Activated CD8-positive, alpha-beta T cell treated with anti-CD3 and anti-CD28 coated beads for 36 hours (primary cell): ENCODE measurements at regions not wholly inside any gene's neighbourhood (a gene's known extent, or its start where the extent isn't known, plus 50 kb on each side); places are given as distances from the start of the nearest gene placed in this dataset.

Experiments used
- ATAC-seq: fragments of 200-7000 bp; cut with Tn5 transposase; one replicate; pipeline ENCODE4 v1.10.0; 2021; ENCODE audit warnings: mild to moderate bottlenecking, moderate library complexity
- CTCF ChIA-PET: fragments of 350-600 bp; sonication (Branson Sonifier 250); formaldehyde crosslinking; loops from one replicate; lab custom pipeline; 2021; ENCODE audit warnings: antibody characterized with exemption; lab: Charles Lee
- POLR2A ChIA-PET: fragments of 350-600 bp; sonication (Branson Sonifier 250); formaldehyde crosslinking; loops from one replicate; lab custom pipeline; 2021; ENCODE audit warnings: antibody characterized with exemption; lab: Charles Lee
- DNase-seq: peaks from one replicate; pipeline ENCODE4 v3.0.0-alpha.2; 2020
- H3K27ac Mint-ChIP-seq: one replicate; pipeline ENCODE4 v1.8.0; 2021; ENCODE audit warnings: mild to moderate bottlenecking, mixed read lengths
- H3K27me3 Mint-ChIP-seq: one replicate; pipeline ENCODE4 v1.8.0; 2021; ENCODE audit warnings: mixed read lengths
- H3K36me3 Mint-ChIP-seq: one replicate; pipeline ENCODE4 v1.8.0; 2021; ENCODE audit warnings: low read depth, mixed read lengths
- H3K4me1 Mint-ChIP-seq: one replicate; pipeline ENCODE4 v1.8.0; 2021; ENCODE audit warnings: low read depth, mixed read lengths
- H3K4me3 Mint-ChIP-seq: one replicate; pipeline ENCODE4 v1.8.0; 2021; ENCODE audit warnings: mild to moderate bottlenecking, moderate library complexity, mixed read lengths
- H3K9me3 Mint-ChIP-seq: one replicate; pipeline ENCODE4 v1.8.0; 2021; ENCODE audit warnings: mixed read lengths
- CTCF ChIP-seq: fragments of 200-600 bp; IDR thresholded peaks from one replicate; pipeline ENCODE4 v1.8.0; 2022; ENCODE audit warnings: antibody characterized with exemption, mild to moderate bottlenecking
- intact Hi-C: fragments of 100-400 bp; cut with micrococcal nuclease; formaldehyde crosslinking; loops from one replicate; pipeline ENCODE4 v1.10.0; 2022

- DNase-seq (no peak), ATAC-seq (no peak)
- no peak for TF ChIP-seq CTCF
- Mint-ChIP-seq H3K4me3 (no peak overlapping the region), H3K9me3 (no peaks in the 10 kb centered on the region), H3K27ac (no peak overlapping the region), H3K27me3 (peaks cover 17% of the 10 kb centered on the region), H3K4me1 (peaks cover 4% of the 10 kb centered on the region), H3K36me3 (no peaks in the 10 kb centered on the region)
- intact Hi-C loops: no loop called here
- ChIA-PET POLR2A (no interaction called here), CTCF (no interaction called here)
Observed at GRCh38 chr16:86121374-86122010, 222.5 kb downstream of the IRF8 start.

DNA sequence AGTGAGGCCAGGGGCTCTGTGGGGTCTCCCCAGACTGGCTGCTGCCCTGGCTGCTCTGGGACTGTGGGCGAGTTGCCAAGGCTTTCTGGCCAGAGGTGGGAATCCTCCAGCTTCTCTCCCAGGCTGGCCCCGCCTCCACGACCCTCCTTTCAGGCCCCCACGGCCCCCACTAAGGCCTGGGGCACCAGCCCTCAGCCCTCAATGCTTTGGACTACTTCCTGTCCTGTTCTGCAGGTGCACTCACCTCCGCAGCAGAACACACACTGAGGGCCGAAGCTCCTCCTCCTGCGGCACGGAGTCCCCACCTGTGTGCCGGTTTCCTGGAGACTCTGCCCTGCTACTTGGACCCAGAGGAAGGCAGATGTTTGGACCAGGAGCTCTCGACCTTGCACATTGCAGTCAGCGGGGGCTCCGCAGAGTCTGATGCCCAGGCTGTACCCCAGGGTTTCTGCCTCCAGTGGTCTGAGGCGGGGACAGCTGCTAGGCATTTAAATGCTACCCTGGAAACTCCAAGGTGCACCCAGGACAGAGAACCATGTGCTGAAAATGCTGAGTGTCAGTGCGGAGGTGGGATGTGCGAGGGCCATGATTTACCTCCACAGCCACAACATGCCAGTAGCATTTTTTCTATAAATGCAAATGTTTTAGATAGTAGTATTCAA is 223.8 kb downstream of the IRF8 start:
- ChIA-PET CTCF (no interaction called here), POLR2A (no interaction called here)
- Mint-ChIP-seq H3K4me3 (no peak overlapping the region), H3K27me3 (peaks cover 17% of the 10 kb centered on the region), H3K27ac (no peak overlapping the region), H3K9me3 (no peaks in the 10 kb centered on the region), H3K36me3 (no peaks in the 10 kb centered on the region), H3K4me1 (peaks cover 4% of the 10 kb centered on the region)
- ATAC-seq (no peak), DNase-seq (no peak)
- intact Hi-C loops: no loop called here
- TF ChIP-seq CTCF: no peak

GRCh38 chr16:86124321-86124720 is 225.4 kb downstream of the IRF8 start:
- intact Hi-C loops: no loop called here
- CTCF ChIA-PET: interaction anchor here (1.9 kb wide), 1 partner anchor 13 kb away, joined by 5 read pairs; no protein-coding TSS in a partner anchor
- Mint-ChIP-seq H3K4me1 (peaks cover 4% of the 10 kb centered on the region), H3K36me3 (no peaks in the 10 kb centered on the region), H3K4me3 (no peak overlapping the region), H3K27ac (no peak overlapping the region), H3K9me3 (no peaks in the 10 kb centered on the region), H3K27me3 (peaks cover 17% of the 10 kb centered on the region)
- POLR2A ChIA-PET: no interaction called here
- ATAC-seq: no peak
- no peak for DNase-seq
- TF ChIP-seq CTCF: no peak

- ChIA-PET POLR2A (no interaction called here), CTCF (no interaction called here)
- H3K27ac Mint-ChIP-seq: no peak overlapping the region
- no peak for TF ChIP-seq CTCF
- H3K4me1 Mint-ChIP-seq: no peaks in the 10 kb centered on the region
- peaks cover 13% of the 10 kb centered on the region for H3K27me3 Mint-ChIP-seq
- DNase-seq (no peak), ATAC-seq (no peak)
- H3K9me3 Mint-ChIP-seq: no peaks in the 10 kb centered on the region
- no peak overlapping the region for H3K4me3 Mint-ChIP-seq
- intact Hi-C loops: no loop called here
- H3K36me3 Mint-ChIP-seq: no peaks in the 10 kb centered on the region
Observed at GRCh38 chr16:86126891-86127290, 227.9 kb downstream of the IRF8 start.

DNA sequence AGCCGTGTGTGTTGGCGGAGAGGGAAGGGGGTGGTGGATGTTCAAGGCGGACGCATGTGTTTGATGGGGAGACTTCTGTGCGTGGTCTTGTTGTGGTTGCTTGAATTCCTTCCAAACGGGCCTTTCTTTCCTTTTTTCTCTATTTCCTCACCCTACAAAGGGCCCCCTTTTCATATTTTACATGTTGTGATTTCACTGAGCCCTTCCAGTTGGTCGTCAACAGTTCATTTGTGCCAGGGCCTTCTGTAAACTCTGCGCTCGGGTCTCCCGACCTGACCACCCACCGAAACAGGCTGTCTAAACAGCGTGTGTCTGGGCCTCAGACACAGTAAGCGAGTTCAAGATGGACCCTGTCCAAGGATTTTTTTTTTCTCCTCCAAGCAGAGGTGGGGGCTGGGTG is 228.4 kb downstream of the IRF8 start:
- no peak for DNase-seq
- POLR2A ChIA-PET: no interaction called here
- Mint-ChIP-seq H3K27ac (no peak overlapping the region), H3K9me3 (no peaks in the 10 kb centered on the region), H3K4me1 (no peaks in the 10 kb centered on the region), H3K36me3 (no peaks in the 10 kb centered on the region), H3K4me3 (no peak overlapping the region), H3K27me3 (peaks cover 8% of the 10 kb centered on the region)
- ATAC-seq: no peak
- intact Hi-C loops: no loop called here
- CTCF ChIA-PET: no interaction called here
- TF ChIP-seq CTCF: no peak
